Caco-2 (cell line): ENCODE measurements at regions not wholly inside any gene's neighbourhood (a gene's known extent, or its start where the extent isn't known, plus 50 kb on each side); places are given as distances from the start of the nearest gene placed in this dataset.

Experiments used
- BruUV-seq: library from RNA; stranded (reverse); fragments of 400-500 nt; replicated peaks from 2 replicates; lab custom pipeline; 2021; lab: Mats Ljungman, UMichigan
- CTCF ChIA-PET: fragments of 300-600 bp; sonication (Branson Sonifier 250); formaldehyde crosslinking; loops from one replicate; lab custom pipeline; 2022; ENCODE audit warnings: antibody characterized with exemption; lab: Charles Lee
- POLR2A ChIA-PET: fragments of 300-600 bp; sonication (Branson Sonifier 250); formaldehyde crosslinking; loops from one replicate; lab custom pipeline; 2022; ENCODE audit warnings: antibody characterized with exemption; lab: Charles Lee
- DNase-seq, 2 experiments: peaks; one replicate each; pipeline versions ENCODE4 v3.0.0 to v3.0.0-alpha.2; 2020 to 2022
- H3K27me3 ChIP-seq: replicated peaks from 2 replicates; pipeline ENCODE4 v1.6.0; 2011; ENCODE audit warnings: low read length; ENCODE audit not compliant: control insufficient read depth, insufficient read depth
- H3K36me3 ChIP-seq: 2 replicates; pipeline ENCODE4 v1.5.1; 2011; ENCODE audit warnings: low read length; ENCODE audit not compliant: control insufficient read depth, insufficient read depth
- H3K4me1 ChIP-seq: fragments of 250-450 bp; sonication (Bioruptor Pico); 2 replicates; pipeline ENCODE4 v1.5.1; 2020; ENCODE audit warnings: mild to moderate bottlenecking
- H3K4me3 ChIP-seq: 2 replicates; pipeline ENCODE4 v1.5.1; 2011; ENCODE audit warnings: low read depth, mild to moderate bottlenecking, control low read depth, low read length
- H3K9me3 ChIP-seq: fragments of 250-450 bp; sonication (Bioruptor Pico); 2 replicates; pipeline ENCODE4 v1.5.1; 2020; ENCODE audit warnings: mild to moderate bottlenecking, moderate library complexity
- H3K27ac Mint-ChIP-seq: one replicate; pipeline ENCODE4 v1.8.0; 2022; ENCODE audit warnings: mixed read lengths; ENCODE audit not compliant: unreplicated experiment
- H3K27me3 Mint-ChIP-seq: one replicate; pipeline ENCODE4 v1.8.0; 2022; ENCODE audit warnings: mixed read lengths; ENCODE audit not compliant: insufficient read depth, unreplicated experiment
- H3K36me3 Mint-ChIP-seq: one replicate; pipeline ENCODE4 v1.8.0; 2022; ENCODE audit warnings: mild to moderate bottlenecking, mixed read lengths; ENCODE audit not compliant: insufficient read depth, unreplicated experiment
- H3K4me1 Mint-ChIP-seq: one replicate; pipeline ENCODE4 v1.8.0; 2022; ENCODE audit warnings: low read depth, mixed read lengths; ENCODE audit not compliant: unreplicated experiment
- H3K4me3 Mint-ChIP-seq: one replicate; pipeline ENCODE4 v1.8.0; 2022; ENCODE audit warnings: mild to moderate bottlenecking, moderate library complexity, mixed read lengths; ENCODE audit not compliant: unreplicated experiment
- H3K9me3 Mint-ChIP-seq: one replicate; pipeline ENCODE4 v1.8.0; 2022; ENCODE audit warnings: mixed read lengths; ENCODE audit not compliant: unreplicated experiment
- intact Hi-C: fragments of 100-400 bp; cut with micrococcal nuclease; formaldehyde crosslinking; loops from one replicate; pipeline ENCODE4 v1.10.0; 2022; ENCODE audit not compliant: unreplicated experiment
- TF ChIP-seq, protein P1 (sequence below), 2 experiments: fragments of 200-600 bp in 1 of 2; IDR thresholded peaks; 1 replicate in 1 of 2; 2 replicates in 1 of 2; pipeline versions ENCODE4 v1.5.1 to v1.8.0; 2011 to 2022; ENCODE audit warnings: antibody characterized with exemption in 1 of 2, control low read depth in 1 of 2, inconsistent platforms in 1 of 2, low read depth in 1 of 2, low read length in 1 of 2, mild to moderate bottlenecking in 1 of 2, moderate library complexity in 1 of 2; ENCODE audit not compliant: insufficient read depth in 1 of 2, severe bottlenecking in 1 of 2, unreplicated experiment in 1 of 2

DNA sequence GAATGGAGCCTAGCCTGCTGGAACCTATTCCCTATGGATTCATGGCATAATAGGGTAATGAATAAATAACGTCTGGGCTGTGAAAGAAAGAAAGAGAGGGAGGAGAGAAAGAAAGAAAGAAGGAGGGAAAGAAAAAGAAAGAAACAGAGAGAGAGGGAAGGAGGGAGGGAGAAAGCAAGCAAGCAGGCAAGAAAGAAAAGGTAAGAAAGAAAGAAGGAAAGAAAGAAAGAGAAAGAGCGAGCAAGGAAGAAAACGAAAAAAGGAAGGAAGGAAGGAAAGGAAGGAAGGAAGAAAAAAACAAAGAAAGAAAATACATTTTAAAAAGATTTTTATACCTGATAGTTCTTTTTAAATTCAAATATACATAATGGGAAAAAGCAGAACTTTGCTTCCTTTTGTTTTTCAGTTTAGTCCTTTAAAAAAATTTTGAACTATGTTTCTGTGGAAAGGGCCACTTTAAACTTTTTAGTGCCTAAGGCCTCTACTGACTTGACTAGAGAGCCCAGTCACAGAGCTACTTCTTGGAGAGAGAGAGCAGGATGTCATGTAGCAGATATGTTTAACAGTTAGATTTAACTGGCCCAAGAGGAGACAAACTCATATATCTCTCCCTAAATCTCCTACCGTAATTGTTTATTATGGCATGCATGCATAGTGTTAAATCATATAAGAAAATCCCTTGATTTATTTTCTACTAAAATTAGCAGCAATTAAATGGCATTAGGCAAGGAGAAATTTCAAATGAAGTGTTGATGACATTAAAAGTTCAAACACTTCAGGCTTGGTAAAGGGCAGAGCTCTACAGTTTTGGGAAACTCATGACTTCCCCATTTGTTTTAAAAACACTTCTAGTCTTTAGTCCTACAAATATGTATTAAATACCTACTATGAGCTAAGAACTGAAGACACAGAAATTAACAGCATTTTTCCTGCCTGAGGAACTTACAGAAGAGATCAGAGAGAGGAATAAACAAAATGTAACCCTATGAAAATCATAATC lies 305.5 kb downstream of the BCAT1 start:
- Histone ChIP-seq H3K4me1 (no peaks in the 10 kb centered on the region), H3K4me3 (no peak overlapping the region), H3K27me3 (no peaks in the 10 kb centered on the region), H3K36me3 (no peaks in the 10 kb centered on the region), H3K9me3 (peaks cover 6% of the 10 kb centered on the region)
- no peak for DNase-seq
- H3K9me3 Mint-ChIP-seq: peaks cover 10% of the 10 kb centered on the region
- ChIA-PET CTCF (interaction anchor here (0.6 kb wide), 1 partner anchor 164 kb away, joined by 3 read pairs; no protein-coding TSS in a partner anchor), POLR2A (no interaction called here)
- no peak overlapping the region for H3K4me3 Mint-ChIP-seq
- intact Hi-C loops: no loop called here
- TF ChIP-seq, protein P1, sequence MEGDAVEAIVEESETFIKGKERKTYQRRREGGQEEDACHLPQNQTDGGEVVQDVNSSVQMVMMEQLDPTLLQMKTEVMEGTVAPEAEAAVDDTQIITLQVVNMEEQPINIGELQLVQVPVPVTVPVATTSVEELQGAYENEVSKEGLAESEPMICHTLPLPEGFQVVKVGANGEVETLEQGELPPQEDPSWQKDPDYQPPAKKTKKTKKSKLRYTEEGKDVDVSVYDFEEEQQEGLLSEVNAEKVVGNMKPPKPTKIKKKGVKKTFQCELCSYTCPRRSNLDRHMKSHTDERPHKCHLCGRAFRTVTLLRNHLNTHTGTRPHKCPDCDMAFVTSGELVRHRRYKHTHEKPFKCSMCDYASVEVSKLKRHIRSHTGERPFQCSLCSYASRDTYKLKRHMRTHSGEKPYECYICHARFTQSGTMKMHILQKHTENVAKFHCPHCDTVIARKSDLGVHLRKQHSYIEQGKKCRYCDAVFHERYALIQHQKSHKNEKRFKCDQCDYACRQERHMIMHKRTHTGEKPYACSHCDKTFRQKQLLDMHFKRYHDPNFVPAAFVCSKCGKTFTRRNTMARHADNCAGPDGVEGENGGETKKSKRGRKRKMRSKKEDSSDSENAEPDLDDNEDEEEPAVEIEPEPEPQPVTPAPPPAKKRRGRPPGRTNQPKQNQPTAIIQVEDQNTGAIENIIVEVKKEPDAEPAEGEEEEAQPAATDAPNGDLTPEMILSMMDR (IDR thresholded peaks at IDR 0.05; ENCODE audit: insufficient read depth in 1 of 2, low read depth in 1 of 2, low read length in 1 of 2, severe bottlenecking in 1 of 2, unreplicated experiment in 1 of 2): no peak
- peaks cover 16% of the 10 kb centered on the region for H3K4me1 Mint-ChIP-seq
- no peaks in the 10 kb centered on the region for H3K36me3 Mint-ChIP-seq
- H3K27ac Mint-ChIP-seq: no peak overlapping the region
- no peaks in the 10 kb centered on the region for H3K27me3 Mint-ChIP-seq
- no TSS peak for BruUV-seq

DNA sequence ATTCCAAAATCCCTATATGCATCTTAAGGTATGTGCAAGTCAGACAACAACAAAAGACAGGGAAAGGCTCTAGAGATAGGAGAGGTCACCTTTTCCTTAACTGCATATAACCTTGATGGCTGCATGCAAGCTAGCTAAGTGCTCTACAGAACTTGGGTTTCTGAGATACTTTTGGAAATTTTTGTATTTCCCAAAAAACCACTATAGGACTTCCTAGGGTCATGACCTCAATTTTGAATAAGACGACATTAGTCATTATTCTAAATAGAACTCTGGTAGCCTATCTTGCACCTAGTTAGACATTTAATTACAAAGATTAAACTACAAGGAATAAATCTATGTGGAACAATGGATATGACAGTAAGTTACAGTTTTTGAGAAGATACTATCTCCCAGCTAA lies 309.3 kb downstream of the BCAT1 start:
- no TSS peak for BruUV-seq
- no peak overlapping the region for H3K27ac Mint-ChIP-seq
- ChIA-PET CTCF (no interaction called here), POLR2A (no interaction called here)
- H3K27me3 ChIP-seq: no peaks in the 10 kb centered on the region
- intact Hi-C loops: no loop called here
- H3K27me3 Mint-ChIP-seq: no peaks in the 10 kb centered on the region
- H3K4me3 ChIP-seq: no peak overlapping the region
- H3K9me3 Mint-ChIP-seq: no peaks in the 10 kb centered on the region
- peaks cover 8% of the 10 kb centered on the region for H3K4me1 Mint-ChIP-seq
- H3K9me3 ChIP-seq: peaks cover 6% of the 10 kb centered on the region
- TF ChIP-seq, protein P1 (IDR thresholded peaks at IDR 0.05; ENCODE audit: insufficient read depth in 1 of 2, low read depth in 1 of 2, low read length in 1 of 2, severe bottlenecking in 1 of 2, unreplicated experiment in 1 of 2): no peak
- no peaks in the 10 kb centered on the region for H3K4me1 ChIP-seq
- H3K4me3 Mint-ChIP-seq: no peak overlapping the region
- H3K36me3 ChIP-seq: no peaks in the 10 kb centered on the region
- no peaks in the 10 kb centered on the region for H3K36me3 Mint-ChIP-seq
- DNase-seq: no peak

DNA sequence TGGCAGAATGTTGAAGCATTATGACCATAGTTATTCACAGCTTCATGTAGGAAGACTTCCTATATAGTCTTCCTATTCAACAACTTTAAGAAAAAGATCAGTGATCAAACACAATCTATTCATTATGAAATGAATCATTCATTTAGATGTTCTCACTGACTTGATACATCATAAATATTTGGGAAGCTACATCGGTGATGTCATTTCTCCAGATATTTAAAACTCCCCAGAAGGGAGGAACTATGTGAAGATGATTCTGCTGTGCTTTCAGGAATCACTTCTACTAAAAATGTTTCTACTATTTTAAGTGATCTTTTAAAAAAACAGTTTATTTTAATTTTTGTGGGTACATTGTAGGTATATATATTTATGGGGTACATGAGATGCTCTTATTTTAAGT lies 316.4 kb downstream of the BCAT1 start:
- Mint-ChIP-seq H3K36me3 (no peaks in the 10 kb centered on the region), H3K27me3 (no peaks in the 10 kb centered on the region), H3K4me1 (peaks cover 26% of the 10 kb centered on the region), H3K4me3 (no peak overlapping the region), H3K9me3 (peaks cover 25% of the 10 kb centered on the region), H3K27ac (no peak overlapping the region)
- H3K36me3 ChIP-seq: no peaks in the 10 kb centered on the region
- ChIA-PET CTCF (no interaction called here), POLR2A (no interaction called here)
- no peak for DNase-seq
- intact Hi-C loops: no loop called here
- no peaks in the 10 kb centered on the region for H3K9me3 ChIP-seq
- TF ChIP-seq, protein P1 (IDR thresholded peaks at IDR 0.05; ENCODE audit: insufficient read depth in 1 of 2, low read depth in 1 of 2, low read length in 1 of 2, severe bottlenecking in 1 of 2, unreplicated experiment in 1 of 2): no peak
- H3K4me3 ChIP-seq: no peak overlapping the region
- no TSS peak for BruUV-seq
- H3K27me3 ChIP-seq: no peaks in the 10 kb centered on the region
- H3K4me1 ChIP-seq: peaks cover 4% of the 10 kb centered on the region
